Right atrium auricular region (tissue), 2 donors: ENCODE measurements at regions not wholly inside any gene's neighbourhood (a gene's known extent, or its start where the extent isn't known, plus 50 kb on each side); places are given as distances from the start of the nearest gene placed in this dataset.
A peak's percentile ranks its signal among the peaks of the same experiment; 100 is the strongest.

Source experiments
- DNase-seq: peaks from one replicate; pipeline ENCODE4 v3.0.0-alpha.2; 2019; ENCODE audit warnings: low spot score
- H3K27ac ChIP-seq, 2 donors: fragments of 200-600 bp; sonication (generic); 1 replicate in 1 of 2; 2 replicates in 1 of 2; pipeline ENCODE4 v1.5.1; 2016 to 2019
- H3K27me3 ChIP-seq, 2 donors: fragments of 200-600 bp; sonication (generic); one replicate each; pipeline versions ENCODE4 v1.5.1 to v1.6.0; 2017 to 2019
- H3K36me3 ChIP-seq: fragments of 200-600 bp; sonication (generic); one replicate; pipeline ENCODE4 v1.5.1; 2016
- H3K4me1 ChIP-seq, 2 donors: fragments of 200-600 bp; sonication (generic); one replicate each; pipeline versions ENCODE4 v1.5.1 to v1.6.0; 2017 to 2019
- H3K4me3 ChIP-seq, 2 donors: fragments of 200-600 bp; sonication (generic); 1 replicate in 1 of 2; 2 replicates in 1 of 2; pipeline ENCODE4 v1.5.1; 2017 to 2019; ENCODE audit warnings: mild to moderate bottlenecking in 1 of 2, moderate library complexity in 1 of 2
- H3K9me3 ChIP-seq, 2 donors: fragments of 200-600 bp; sonication (generic); one replicate each; pipeline ENCODE4 v1.5.1; 2019
- TF ChIP-seq, protein P1 (sequence below), 2 donors: fragments of 200-600 bp; sonication (generic); IDR thresholded peaks; one replicate each; pipeline ENCODE4 v1.5.1; 2019; ENCODE audit warnings: antibody characterized with exemption in 2 of 2

DNA sequence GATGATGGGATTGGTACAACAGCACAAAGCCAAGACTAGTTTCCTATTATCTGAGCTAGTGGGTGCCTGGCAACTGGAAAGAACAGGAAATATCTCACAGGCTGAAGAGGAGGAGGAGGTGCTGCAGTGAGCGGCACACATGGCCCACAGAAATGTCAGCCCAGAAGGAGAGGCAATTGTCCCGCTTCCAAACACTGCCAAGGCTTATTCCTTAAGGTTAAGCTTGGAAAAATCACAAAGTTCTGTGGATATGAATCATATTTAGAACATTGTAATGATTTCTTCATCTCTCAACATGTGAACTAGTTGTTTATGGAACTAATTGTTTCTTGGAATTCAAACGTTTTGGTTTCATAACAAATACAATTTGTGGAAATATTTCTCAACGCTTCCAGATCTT lies 1019.5 kb upstream of the SEMA6A start:
- Histone ChIP-seq H3K4me3 (no peak overlapping the region), H3K4me1 (no peaks in the 10 kb centered on the region), H3K9me3 (no peaks in the 10 kb centered on the region), H3K27ac (no peak overlapping the region), H3K27me3 (no peaks in the 10 kb centered on the region), H3K36me3 (no peaks in the 10 kb centered on the region)
- peak; percentile 62 for DNase-seq
- TF ChIP-seq, protein P1, sequence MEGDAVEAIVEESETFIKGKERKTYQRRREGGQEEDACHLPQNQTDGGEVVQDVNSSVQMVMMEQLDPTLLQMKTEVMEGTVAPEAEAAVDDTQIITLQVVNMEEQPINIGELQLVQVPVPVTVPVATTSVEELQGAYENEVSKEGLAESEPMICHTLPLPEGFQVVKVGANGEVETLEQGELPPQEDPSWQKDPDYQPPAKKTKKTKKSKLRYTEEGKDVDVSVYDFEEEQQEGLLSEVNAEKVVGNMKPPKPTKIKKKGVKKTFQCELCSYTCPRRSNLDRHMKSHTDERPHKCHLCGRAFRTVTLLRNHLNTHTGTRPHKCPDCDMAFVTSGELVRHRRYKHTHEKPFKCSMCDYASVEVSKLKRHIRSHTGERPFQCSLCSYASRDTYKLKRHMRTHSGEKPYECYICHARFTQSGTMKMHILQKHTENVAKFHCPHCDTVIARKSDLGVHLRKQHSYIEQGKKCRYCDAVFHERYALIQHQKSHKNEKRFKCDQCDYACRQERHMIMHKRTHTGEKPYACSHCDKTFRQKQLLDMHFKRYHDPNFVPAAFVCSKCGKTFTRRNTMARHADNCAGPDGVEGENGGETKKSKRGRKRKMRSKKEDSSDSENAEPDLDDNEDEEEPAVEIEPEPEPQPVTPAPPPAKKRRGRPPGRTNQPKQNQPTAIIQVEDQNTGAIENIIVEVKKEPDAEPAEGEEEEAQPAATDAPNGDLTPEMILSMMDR (IDR thresholded peaks at IDR 0.05): no peak

DNA sequence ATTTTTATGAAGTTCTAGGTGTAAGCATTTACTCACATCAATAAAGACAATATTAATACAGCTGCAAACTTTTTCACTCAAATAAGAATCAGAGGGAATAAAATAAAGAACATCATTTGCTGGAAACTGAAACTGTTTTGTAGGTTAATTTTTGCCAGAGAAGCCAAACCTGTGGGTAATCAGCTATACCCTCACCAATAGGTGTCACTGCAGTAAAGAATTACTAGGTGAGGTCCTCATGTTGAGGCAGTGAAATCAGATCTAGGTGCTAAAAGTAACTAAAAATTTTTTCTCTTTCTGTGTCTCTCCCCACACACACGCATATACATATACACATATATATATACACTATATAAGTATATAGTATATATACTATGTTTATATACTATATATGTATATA lies 1016.3 kb upstream of the SEMA6A start:
- no peak overlapping the region for H3K27ac ChIP-seq
- DNase-seq: no peak
- no peaks in the 10 kb centered on the region for H3K27me3 ChIP-seq
- no peaks in the 10 kb centered on the region for H3K4me1 ChIP-seq
- no peak overlapping the region for H3K4me3 ChIP-seq
- TF ChIP-seq, protein P1 (IDR thresholded peaks at IDR 0.05): peak in 1 of 2 donors; percentile 54
- no peaks in the 10 kb centered on the region for H3K9me3 ChIP-seq
- no peaks in the 10 kb centered on the region for H3K36me3 ChIP-seq

DNA sequence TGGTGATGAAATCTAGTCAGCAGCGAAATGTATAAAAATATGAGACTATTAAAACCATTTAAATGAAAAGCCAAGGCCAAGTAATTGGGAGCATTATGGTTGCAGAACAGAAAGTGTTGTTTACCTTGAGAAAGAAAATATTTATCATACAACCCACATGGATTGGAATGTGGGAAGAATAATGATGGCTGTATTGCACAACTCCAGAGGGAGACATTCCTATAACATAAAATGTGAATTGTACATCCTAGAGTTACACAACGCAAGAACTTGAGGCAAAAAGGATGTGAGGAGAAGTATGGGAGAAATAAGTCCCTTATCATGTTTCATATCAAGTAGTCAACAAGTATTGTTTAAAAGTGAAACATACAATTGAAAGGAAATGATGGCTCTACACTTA lies 1014.0 kb upstream of the SEMA6A start:
- Histone ChIP-seq H3K4me3 (no peak overlapping the region), H3K9me3 (no peaks in the 10 kb centered on the region), H3K36me3 (no peaks in the 10 kb centered on the region), H3K27ac (no peak overlapping the region), H3K27me3 (no peaks in the 10 kb centered on the region), H3K4me1 (no peaks in the 10 kb centered on the region)
- no peak for DNase-seq
- TF ChIP-seq, protein P1 (IDR thresholded peaks at IDR 0.05): no peak

DNA sequence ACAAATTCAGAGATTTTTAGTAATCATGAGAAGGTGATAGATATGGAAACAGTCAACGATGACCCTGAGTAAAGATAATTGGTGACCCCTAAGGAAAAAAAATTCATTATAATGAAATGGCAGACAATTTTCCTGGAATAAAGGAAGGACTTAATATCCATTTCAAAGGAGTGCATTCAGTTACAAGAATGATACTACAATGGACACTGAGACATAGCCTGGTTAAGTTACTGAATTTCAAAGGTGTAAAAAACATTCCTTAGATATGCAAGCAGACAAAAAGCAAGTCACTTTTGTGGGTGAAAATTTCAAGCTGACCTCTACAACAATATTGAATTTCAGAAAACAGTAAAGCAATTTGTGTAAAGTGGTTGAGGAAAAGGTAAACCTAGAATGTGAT lies 1012.5 kb upstream of the SEMA6A start:
- DNase-seq: no peak
- H3K36me3 ChIP-seq: no peaks in the 10 kb centered on the region
- H3K9me3 ChIP-seq: no peaks in the 10 kb centered on the region
- TF ChIP-seq, protein P1 (IDR thresholded peaks at IDR 0.05): no peak
- no peaks in the 10 kb centered on the region for H3K27me3 ChIP-seq
- H3K4me3 ChIP-seq: no peak overlapping the region
- no peak overlapping the region for H3K27ac ChIP-seq
- no peaks in the 10 kb centered on the region for H3K4me1 ChIP-seq

DNA sequence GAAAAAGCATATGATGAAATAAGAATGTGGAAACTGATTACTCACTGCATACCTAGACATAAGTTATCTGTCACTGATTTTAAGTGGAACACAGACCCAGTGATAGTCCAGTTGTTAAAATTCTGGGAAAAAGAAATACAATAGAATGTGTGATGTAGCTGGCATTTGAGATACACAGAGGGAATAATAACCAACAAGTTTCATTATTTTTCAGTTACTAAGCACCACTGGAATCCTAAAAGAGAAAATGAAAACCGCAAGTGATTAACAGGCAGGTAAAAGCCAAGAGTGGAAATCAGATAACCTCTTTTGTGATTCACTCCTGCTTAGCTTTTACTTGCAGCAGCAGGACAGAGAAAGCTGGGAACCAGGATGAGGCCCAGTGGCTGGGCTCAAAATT lies 994.0 kb upstream of the SEMA6A start:
- Histone ChIP-seq H3K36me3 (no peaks in the 10 kb centered on the region), H3K27ac (no peak overlapping the region), H3K9me3 (no peaks in the 10 kb centered on the region), H3K4me3 (no peak overlapping the region), H3K4me1 (no peaks in the 10 kb centered on the region), H3K27me3 (no peaks in the 10 kb centered on the region)
- DNase-seq: no peak
- TF ChIP-seq, protein P1 (IDR thresholded peaks at IDR 0.05): no peak

DNA sequence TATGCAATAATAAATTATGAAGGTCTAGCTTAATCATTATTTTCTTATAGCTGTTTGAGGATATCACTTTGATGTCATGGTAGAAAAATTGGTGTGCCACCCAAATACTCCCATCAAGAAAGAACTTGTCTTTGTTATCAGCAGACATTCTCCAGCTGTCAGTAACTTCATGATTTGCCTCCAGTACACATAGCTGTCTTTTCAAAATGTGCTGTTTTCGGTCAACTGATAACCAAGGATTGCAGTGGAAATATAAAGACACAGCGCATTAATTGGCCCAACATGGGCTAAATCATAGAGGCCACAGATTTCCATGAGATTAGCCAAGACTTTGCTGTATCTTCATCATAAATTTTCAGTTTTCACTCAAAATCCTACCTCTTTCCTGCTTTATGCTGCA lies 993.5 kb upstream of the SEMA6A start:
- Histone ChIP-seq H3K4me3 (no peak overlapping the region), H3K4me1 (no peaks in the 10 kb centered on the region), H3K9me3 (no peaks in the 10 kb centered on the region), H3K27me3 (no peaks in the 10 kb centered on the region), H3K36me3 (no peaks in the 10 kb centered on the region), H3K27ac (no peak overlapping the region)
- TF ChIP-seq, protein P1 (IDR thresholded peaks at IDR 0.05): no peak
- DNase-seq: no peak
